ENCODE measurements at regions not wholly inside any gene's neighbourhood (a gene's known extent, or its start where the extent isn't known, plus 50 kb on each side); places are given as distances from the start of the nearest gene placed in this dataset.

DNA sequence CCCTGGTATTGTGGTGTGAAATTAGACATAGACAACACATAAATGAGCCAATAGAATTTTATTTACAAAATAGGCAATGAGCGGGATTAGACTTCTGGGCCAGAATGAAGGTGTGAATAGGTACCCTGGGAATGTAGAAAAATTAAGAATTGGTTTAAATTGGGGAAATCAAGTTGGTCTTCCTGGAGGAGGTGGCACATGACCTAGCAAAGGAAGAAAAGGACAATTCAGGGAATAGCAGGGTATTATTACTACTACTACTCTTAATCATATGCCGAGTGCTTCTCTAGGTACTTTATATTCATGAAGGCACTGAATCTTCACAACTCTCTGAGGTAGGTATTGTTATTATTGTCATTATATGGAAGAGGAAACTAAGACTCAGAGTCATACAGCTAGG is 202.1 kb downstream of the LHFPL1 start:
- TF ChIP-seq POLR2AphosphoS5 (IDR thresholded peaks at IDR 0.05): no peak
- TF ChIP-seq, protein P1, sequence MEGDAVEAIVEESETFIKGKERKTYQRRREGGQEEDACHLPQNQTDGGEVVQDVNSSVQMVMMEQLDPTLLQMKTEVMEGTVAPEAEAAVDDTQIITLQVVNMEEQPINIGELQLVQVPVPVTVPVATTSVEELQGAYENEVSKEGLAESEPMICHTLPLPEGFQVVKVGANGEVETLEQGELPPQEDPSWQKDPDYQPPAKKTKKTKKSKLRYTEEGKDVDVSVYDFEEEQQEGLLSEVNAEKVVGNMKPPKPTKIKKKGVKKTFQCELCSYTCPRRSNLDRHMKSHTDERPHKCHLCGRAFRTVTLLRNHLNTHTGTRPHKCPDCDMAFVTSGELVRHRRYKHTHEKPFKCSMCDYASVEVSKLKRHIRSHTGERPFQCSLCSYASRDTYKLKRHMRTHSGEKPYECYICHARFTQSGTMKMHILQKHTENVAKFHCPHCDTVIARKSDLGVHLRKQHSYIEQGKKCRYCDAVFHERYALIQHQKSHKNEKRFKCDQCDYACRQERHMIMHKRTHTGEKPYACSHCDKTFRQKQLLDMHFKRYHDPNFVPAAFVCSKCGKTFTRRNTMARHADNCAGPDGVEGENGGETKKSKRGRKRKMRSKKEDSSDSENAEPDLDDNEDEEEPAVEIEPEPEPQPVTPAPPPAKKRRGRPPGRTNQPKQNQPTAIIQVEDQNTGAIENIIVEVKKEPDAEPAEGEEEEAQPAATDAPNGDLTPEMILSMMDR (IDR thresholded peaks at IDR 0.05): no peak

Data from stomach (tissue), 4 donors.